ENCODE measurements at regions not wholly inside any gene's neighbourhood (a gene's known extent, or its start where the extent isn't known, plus 50 kb on each side); places are given as distances from the start of the nearest gene placed in this dataset.
"Not testable (repeated sequence)": the region's sequence is repeated elsewhere in the genome, so short reads cannot be mapped to it uniquely, and the experiment has no call there.

- DNase-seq = no peak
These were observed 391.7 kb upstream of the CYRIA start for GRCh38 chr2:17057109-17058017.

- DNase-seq = no peak
These were observed 390.6 kb upstream of the CYRIA start for GRCh38 chr2:17056236-17056635.

DNA sequence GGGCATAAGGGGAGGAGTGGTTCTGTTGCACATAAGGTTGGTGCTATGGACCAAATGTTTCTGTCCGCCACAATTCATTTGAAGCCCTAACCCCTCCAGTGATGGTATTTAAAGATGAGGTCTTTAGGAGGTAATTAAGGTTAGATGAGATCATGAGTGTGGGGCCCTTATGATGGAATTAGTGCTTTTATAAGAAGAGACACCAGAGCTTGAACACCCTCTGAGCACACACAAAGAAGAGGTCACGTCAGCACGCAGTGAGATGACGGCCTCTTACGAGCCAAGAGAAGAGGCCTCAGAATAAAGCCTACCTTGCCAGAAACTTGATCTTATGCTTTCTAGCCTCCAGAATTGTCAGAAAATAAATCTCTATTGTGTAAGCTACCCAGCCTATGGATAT is 386.4 kb upstream of the CYRIA start:
- no peak for DNase-seq

GRCh38 chr2:17051538-17051937 is 385.9 kb upstream of the CYRIA start:
- no peak for DNase-seq

- DNase-seq = no peak
These were observed 377.5 kb upstream of the CYRIA start for GRCh38 chr2:17043173-17043572.

DNA sequence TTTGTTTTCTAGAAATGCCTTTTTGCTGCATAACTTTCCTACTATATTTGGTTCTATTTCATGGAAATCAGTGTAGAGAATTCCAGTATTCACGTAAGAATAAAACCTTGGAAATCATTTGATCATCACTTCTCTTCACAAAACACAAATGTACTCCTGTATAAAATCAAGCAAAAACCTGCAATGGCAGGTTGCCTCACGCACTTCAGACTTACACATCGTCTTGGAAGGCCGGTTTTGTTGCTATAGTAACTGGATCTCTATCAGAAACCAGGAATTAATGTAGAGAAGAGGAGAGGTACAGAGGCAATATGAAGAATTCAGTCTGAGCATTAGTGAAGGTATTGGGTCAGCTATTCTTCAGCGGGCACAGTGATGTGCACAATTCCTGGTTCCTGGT is 370.7 kb upstream of the CYRIA start:
- no peak for DNase-seq

GRCh38 chr2:17035010-17035409 is 369.4 kb upstream of the CYRIA start:
- DNase-seq = no peak

- no peak for DNase-seq
These were observed 364.4 kb upstream of the CYRIA start for GRCh38 chr2:17030047-17030446.

GRCh38 chr2:17012297-17012696 is 346.7 kb upstream of the CYRIA start:
- no peak for DNase-seq

DNA sequence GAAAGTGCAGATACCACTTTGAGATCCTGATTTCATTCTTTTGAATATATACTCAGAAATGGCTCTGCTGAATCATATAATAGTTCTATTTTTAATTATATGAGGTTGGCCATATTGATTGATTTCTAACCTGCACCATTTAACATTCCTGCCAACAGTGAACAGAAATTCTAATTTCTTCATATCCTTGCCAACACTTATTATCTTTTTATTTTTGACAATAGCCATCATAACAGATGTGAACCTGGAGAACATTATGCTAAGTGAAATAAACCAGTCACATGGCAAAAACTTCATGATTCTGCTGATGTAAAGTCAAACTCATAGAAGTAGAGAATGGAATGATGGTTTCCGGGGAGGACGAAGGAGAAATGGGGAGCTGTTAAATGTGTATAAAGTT is 344.5 kb upstream of the CYRIA start:
- no peak for DNase-seq

- DNase-seq = no peak
These were observed 334.5 kb upstream of the CYRIA start for GRCh38 chr2:17000184-17000482.

DNA sequence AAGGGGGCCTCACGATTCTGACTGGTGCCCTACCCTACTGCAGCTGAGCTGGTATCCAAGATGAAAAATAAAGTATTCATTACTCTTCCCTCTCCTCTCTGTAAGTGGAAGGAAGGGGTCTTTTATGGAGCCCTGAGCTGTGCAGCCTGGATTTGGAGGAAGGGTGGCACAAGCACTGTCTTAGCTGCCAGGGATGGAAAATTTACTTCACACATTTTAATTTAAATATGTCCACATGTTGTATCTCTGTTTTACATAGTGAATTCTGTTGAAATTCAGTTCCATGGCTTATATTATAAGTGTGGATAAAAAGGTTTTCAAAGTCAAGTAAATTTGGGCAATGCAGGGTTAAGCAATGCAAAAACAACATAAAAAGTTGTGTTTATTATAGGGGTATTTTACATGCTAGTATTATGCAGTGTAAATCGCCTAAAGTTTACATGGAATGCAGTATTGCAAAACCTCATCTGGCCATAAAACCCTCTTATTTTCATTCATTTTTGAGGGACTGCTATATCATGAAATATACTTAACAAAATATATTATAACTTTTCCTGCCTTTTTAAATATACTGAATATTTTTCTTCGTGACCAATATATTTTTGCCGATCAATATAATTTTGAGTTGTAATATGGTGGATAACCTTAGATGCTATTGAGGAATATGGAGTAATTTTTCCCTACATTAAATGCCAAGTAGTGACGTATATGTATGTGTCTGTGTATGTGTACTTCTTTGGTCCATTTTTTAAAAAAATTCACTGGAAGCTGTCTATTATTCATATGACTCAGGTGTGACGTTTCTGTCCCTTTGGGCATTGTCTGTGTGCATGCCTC is 333.9 kb upstream of the CYRIA start:
- DNase-seq = no peak

GRCh38 chr2:16978301-16978700 is 312.7 kb upstream of the CYRIA start:
- DNase-seq = no peak

DNA sequence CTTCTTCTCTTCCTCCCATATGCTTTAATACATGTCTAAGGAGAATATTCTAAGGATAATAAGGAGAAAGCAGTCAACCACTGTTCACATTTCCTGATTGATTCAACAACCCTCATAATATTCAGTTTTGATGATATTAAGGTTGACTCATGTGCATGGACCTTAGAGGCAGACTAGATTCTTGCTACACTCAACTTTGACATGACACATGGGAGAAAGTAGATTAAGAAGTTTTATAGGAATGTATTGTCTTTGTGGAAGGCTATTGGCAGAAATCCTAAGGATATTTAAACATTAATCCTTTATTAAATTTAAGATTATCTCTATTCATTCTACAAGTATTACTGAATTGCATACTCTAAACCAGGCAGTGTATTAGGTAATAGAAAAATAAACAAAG is 309.1 kb upstream of the CYRIA start:
- no peak for DNase-seq

GRCh38 chr2:16973586-16974286 is 308.1 kb upstream of the CYRIA start:
- no peak for DNase-seq

- no peak for DNase-seq
These were observed 306.6 kb upstream of the CYRIA start for GRCh38 chr2:16972276-16972675.

- no peak for DNase-seq
These were observed 306.1 kb upstream of the CYRIA start for GRCh38 chr2:16971722-16972234.

DNA sequence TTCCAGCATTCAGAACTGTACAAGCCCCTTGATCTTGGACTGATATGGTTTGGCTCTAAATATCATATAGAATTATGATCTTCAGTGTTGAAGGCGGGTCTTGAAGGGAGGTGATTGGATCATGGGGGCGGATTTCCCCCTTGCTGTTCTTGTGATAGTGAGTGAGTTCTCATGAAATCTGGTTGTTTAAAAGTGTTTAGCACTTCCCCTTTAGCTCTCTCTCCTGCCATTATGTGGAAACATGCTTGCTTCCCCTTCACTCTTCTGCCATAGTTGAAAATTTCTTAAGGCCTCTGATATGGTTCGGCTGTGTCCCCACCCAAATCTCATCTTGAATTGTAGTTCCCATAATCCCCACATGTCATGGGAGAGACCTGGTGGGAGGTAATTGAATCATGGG is 305.3 kb upstream of the CYRIA start:
- DNase-seq = not testable (repeated sequence)

- no peak for DNase-seq
These were observed 296.9 kb upstream of the CYRIA start for GRCh38 chr2:16962505-16962904.

DNA sequence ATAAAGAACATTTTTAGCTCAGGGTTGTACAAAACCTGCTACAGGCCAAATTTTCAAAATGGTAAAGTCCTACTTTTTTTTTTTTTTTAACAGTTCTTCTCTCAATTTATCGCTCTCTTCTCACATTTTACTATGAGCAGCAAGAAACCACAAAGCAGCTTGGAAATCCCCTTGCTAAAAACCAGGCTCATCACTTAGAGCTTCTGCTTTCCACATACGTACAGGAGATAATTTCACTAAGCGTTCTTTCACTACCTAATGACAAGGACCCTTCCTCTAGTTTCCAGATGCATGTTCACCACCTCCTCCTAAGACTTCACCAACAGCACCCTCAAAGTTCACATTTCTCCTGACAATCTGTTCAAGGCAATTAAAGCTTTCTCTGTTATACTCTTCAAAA is 294.9 kb upstream of the CYRIA start:
- no peak for DNase-seq

DNA sequence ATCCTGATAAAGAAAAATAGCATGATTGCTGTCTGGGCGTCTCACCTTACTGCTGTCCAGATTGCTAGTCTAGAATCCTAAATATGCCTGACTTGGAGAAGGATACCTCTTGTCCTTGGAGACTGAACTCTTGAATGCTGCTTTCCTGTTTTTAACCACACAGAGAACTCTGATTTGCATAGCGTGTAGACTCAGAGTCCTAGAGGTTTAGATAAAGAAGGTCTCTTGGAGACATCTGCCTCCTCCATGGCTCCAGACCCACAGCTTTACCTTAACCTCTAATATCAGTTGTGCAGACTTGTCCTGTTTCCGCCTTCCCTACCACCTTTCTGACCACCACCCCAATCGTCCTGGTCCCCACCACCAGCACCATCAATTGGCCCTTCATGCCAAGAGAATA is 292.6 kb upstream of the CYRIA start:
- DNase-seq = no peak

DNA sequence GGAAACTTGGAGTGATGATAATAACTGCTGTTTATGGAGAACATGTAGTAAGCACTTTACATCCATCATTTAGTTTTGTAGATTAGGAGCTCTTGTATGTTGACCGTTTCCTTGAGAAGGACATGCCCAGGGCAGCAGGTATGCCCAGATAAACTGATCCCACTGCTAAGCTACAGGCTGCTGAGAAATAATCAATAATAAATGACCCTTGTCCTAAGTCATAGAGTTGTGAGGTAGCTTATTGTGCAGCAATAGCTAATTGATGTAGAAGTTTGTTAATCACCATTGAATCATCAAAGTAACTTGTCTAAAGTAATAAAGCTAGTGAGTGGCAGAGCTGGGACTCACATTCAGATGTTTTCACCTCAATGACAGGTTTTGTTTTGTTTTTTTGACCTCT is 287.2 kb upstream of the CYRIA start:
- no peak for DNase-seq

DNA sequence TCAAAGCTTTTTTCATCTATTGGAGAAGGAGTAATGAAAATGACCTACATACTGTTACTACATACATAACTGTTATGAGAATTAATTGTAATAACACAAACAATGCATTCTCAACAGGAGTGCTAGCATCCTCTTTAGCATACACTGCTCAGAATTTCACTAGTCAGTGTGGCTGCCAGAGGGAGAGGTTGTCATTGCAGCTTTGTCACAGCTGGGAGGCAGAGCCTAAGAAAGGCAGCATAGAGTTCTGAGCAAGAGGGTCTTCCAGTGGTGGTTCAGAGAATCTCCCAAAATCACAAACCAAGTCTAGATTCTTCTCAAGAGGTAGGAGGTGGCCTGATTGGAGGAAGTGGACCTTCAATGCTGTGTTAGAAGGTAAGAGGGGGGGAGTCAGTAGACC is 286.7 kb upstream of the CYRIA start:
- DNase-seq = no peak

GRCh38 chr2:16950436-16950835 is 284.8 kb upstream of the CYRIA start:
- no peak for DNase-seq

All from NCI-H1694 treated with DMSO at 0.1 percent for 48 hours (cell line).